Lower leg skin (tissue), 3 donors: ENCODE measurements at regions not wholly inside any gene's neighbourhood (a gene's known extent, or its start where the extent isn't known, plus 50 kb on each side); places are given as distances from the start of the nearest gene placed in this dataset.

Source experiments
- CTCF ChIP-seq, 3 donors: fragments of 450-650 bp; IDR thresholded peaks; one replicate each; pipeline ENCODE4 v1.5.1; 2016; ENCODE audit warnings: antibody characterized with exemption in 3 of 3, mild to moderate bottlenecking in 3 of 3, moderate library complexity in 2 of 3
- POLR2A ChIP-seq, 2 donors: fragments of 450-650 bp; IDR thresholded peaks; one replicate each; pipeline ENCODE4 v1.6.1; 2016 to 2017; ENCODE audit warnings: antibody characterized with exemption in 2 of 2, mild to moderate bottlenecking in 1 of 2, moderate library complexity in 1 of 2

GRCh38 chr18:40524881-40525280 is 1430.2 kb upstream of the PIK3C3 start:
- TF ChIP-seq CTCF (IDR thresholded peaks at IDR 0.05) (no peak), POLR2A (IDR thresholded peaks at IDR 0.05) (no peak)
